PC-9 (cell line): ENCODE measurements at regions not wholly inside any gene's neighbourhood (a gene's known extent, or its start where the extent isn't known, plus 50 kb on each side); places are given as distances from the start of the nearest gene placed in this dataset.

Experiments
- EZH2 ChIP-seq: fragments of 200-600 bp; sonication (generic); IDR thresholded peaks from 2 replicates; pipeline ENCODE4 v1.8.0; 2017; ENCODE audit warnings: antibody characterized with exemption, low read depth
- TF ChIP-seq, protein P1 (sequence below): fragments of 200-600 bp; sonication (generic); conservative IDR thresholded peaks from 2 replicates; pipeline ENCODE4 v1.6.1; 2017; ENCODE audit warnings: mixed run types, antibody characterized with exemption, mild to moderate bottlenecking, moderate library complexity

DNA sequence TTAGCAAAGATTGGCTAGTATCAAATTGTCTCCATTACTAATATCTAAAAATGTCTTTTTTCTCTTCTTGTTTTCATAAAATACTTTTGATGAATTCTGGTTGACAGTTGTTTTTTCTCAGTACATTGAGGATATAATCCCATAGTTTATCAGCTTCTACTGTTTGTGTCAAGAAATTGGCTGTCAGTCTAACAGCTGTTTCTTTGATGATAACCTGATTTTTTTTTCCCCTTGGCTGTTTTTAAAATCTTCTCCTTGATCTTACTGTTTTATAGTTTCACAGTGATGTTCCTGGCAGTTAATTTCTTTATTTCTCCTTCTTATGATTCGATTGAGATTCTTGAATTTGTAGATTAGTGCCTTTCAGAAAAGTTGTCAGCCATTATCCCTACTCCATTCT is 315.3 kb upstream of the PMFBP1 start:
- TF ChIP-seq EZH2, result no peak
- TF ChIP-seq, protein P1, sequence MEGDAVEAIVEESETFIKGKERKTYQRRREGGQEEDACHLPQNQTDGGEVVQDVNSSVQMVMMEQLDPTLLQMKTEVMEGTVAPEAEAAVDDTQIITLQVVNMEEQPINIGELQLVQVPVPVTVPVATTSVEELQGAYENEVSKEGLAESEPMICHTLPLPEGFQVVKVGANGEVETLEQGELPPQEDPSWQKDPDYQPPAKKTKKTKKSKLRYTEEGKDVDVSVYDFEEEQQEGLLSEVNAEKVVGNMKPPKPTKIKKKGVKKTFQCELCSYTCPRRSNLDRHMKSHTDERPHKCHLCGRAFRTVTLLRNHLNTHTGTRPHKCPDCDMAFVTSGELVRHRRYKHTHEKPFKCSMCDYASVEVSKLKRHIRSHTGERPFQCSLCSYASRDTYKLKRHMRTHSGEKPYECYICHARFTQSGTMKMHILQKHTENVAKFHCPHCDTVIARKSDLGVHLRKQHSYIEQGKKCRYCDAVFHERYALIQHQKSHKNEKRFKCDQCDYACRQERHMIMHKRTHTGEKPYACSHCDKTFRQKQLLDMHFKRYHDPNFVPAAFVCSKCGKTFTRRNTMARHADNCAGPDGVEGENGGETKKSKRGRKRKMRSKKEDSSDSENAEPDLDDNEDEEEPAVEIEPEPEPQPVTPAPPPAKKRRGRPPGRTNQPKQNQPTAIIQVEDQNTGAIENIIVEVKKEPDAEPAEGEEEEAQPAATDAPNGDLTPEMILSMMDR, result no peak
